ENCODE measurements at regions not wholly inside any gene's neighbourhood (a gene's known extent, or its start where the extent isn't known, plus 50 kb on each side); places are given as distances from the start of the nearest gene placed in this dataset.

DNA sequence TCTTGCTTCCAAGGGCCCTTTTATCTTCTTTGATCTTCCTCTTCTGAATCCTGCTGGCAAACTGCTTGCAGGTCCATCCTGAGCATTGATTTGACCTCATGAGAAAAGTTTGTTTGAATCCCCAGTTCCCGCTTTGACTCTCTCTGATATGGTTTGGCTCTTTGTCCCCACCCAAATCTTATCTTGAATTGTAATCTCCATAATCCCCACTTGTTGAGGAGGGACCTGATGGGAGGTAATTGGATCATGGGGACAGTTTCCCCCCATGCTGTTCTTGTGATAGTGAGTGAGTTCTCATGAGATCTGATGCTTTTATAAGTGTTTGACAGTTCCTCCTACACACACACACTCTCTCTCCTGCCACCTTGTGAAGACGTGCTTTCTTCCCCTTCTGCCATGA lies 126.6 kb upstream of the ARHGAP20 start:
- ATAC-seq, result no peak
- TF ChIP-seq, protein P1, sequence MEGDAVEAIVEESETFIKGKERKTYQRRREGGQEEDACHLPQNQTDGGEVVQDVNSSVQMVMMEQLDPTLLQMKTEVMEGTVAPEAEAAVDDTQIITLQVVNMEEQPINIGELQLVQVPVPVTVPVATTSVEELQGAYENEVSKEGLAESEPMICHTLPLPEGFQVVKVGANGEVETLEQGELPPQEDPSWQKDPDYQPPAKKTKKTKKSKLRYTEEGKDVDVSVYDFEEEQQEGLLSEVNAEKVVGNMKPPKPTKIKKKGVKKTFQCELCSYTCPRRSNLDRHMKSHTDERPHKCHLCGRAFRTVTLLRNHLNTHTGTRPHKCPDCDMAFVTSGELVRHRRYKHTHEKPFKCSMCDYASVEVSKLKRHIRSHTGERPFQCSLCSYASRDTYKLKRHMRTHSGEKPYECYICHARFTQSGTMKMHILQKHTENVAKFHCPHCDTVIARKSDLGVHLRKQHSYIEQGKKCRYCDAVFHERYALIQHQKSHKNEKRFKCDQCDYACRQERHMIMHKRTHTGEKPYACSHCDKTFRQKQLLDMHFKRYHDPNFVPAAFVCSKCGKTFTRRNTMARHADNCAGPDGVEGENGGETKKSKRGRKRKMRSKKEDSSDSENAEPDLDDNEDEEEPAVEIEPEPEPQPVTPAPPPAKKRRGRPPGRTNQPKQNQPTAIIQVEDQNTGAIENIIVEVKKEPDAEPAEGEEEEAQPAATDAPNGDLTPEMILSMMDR (IDR thresholded peaks at IDR 0.05), result no peak
- 51 to 58% methylated on average over 2 of the region's 2 CpGs for WGBS, 2 donors

GRCh38 chr11:110837603-110838002 lies 125.4 kb upstream of the ARHGAP20 start:
- Histone ChIP-seq H3K4me1 (no peaks in the 10 kb centered on the region), H3K27ac (no peak overlapping the region), H3K9me3 (peaks cover 0 to 3% (median 0%) of the 10 kb centered on the region in 11 donors), H3K27me3 (peaks cover 0 to 14% (median 0%) of the 10 kb centered on the region in 7 donors), H3K36me3 (no peaks in the 10 kb centered on the region), H3K4me3 (no peak overlapping the region)
- ATAC-seq, result no peak
- intact Hi-C loops (cut with DNase I), result no loop called here
- TF ChIP-seq, protein P1 (IDR thresholded peaks at IDR 0.05), result no peak
- no peak for DNase-seq
- WGBS, 2 donors, result 46 to 58% methylated on average over 3 of the region's 3 CpGs

More for the DNA sequence above, 126.6 kb upstream of the ARHGAP20 start:
- intact Hi-C loops (cut with DNase I), result no loop called here
- Histone ChIP-seq H3K36me3 (no peaks in the 10 kb centered on the region), H3K27me3 (peaks cover 0 to 11% (median 0%) of the 10 kb centered on the region in 7 donors), H3K27ac (no peak overlapping the region), H3K4me3 (no peak overlapping the region), H3K4me1 (no peaks in the 10 kb centered on the region), H3K9me3 (peaks cover 0 to 10% (median 0%) of the 10 kb centered on the region in 11 donors)
- DNase-seq, result no peak

DNA sequence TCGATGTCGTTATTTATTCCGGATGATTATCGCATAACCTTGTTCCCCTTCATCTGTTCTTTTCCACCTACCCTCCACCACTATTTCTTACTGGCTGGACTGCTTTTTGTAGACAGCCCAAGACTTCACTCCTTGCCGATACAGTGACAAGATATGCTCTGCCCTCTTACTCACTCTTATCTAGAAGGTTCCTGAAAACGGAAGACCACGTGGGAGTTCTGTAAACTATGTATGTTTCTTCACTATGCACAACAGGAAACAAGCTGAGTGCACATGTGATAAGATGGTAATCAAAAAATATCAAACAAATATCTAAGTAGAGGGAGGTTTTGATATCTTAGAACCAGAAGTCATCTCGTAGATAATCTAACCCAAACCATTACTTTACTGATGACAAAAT lies 122.9 kb upstream of the ARHGAP20 start:
- no peak for ATAC-seq
- H3K4me1 ChIP-seq, result no peaks in the 10 kb centered on the region
- no peak for DNase-seq
- no peak overlapping the region for H3K27ac ChIP-seq
- peaks cover 0 to 19% (median 0%) of the 10 kb centered on the region in 7 donors for H3K27me3 ChIP-seq
- H3K4me3 ChIP-seq, result no peak overlapping the region
- no peaks in the 10 kb centered on the region for H3K9me3 ChIP-seq
- TF ChIP-seq, protein P1 (IDR thresholded peaks at IDR 0.05), result no peak
- intact Hi-C loops (cut with DNase I), result no loop called here
- 76 to 79% methylated on average over 8 of the region's 8 CpGs for WGBS, 2 donors
- no peaks in the 10 kb centered on the region for H3K36me3 ChIP-seq

- TF ChIP-seq, protein P1 (IDR thresholded peaks at IDR 0.05), result no peak
- DNase-seq, result no peak
Measured at GRCh38 chr11:110833033-110833484, 120.8 kb upstream of the ARHGAP20 start.

More at GRCh38 chr11:110833033-110833484, 120.8 kb upstream of the ARHGAP20 start:
- Histone ChIP-seq H3K27ac (no peak overlapping the region), H3K4me3 (no peak overlapping the region), H3K36me3 (no peaks in the 10 kb centered on the region), H3K27me3 (peaks cover 0 to 19% (median 0%) of the 10 kb centered on the region in 7 donors), H3K9me3 (no peaks in the 10 kb centered on the region), H3K4me1 (no peaks in the 10 kb centered on the region)
- intact Hi-C loops (cut with DNase I), result no loop called here
- 68 to 80% methylated on average over 4 of the region's 4 CpGs for WGBS, 2 donors
- no peak for ATAC-seq
